ENCODE measurements at regions not wholly inside any gene's neighbourhood (a gene's known extent, or its start where the extent isn't known, plus 50 kb on each side); places are given as distances from the start of the nearest gene placed in this dataset.

- intact Hi-C loops (cut with DNase I), result loop anchor here (5.0 kb wide), 2 partner anchors 36 to 134 kb away; no protein-coding TSS in a partner anchor
- Histone ChIP-seq H3K9me3 (ENCODE audit: control insufficient read depth, low read length) (no peaks in the 10 kb centered on the region), H3K4me1 (ENCODE audit: control insufficient read depth in 1 of 2, insufficient read depth in 2 of 2, low read length in 2 of 2) (peaks cover 3% of the 10 kb centered on the region in 2 donors), H3K36me3 (ENCODE audit: control insufficient read depth in 1 of 2, insufficient read depth in 2 of 2, low read length in 1 of 2) (no peaks in the 10 kb centered on the region), H3K27me3 (ENCODE audit: control insufficient read depth in 1 of 2, insufficient read depth in 2 of 2, low read length in 1 of 2) (no peaks in the 10 kb centered on the region), H3K4me3 (ENCODE audit: low read length in 2 of 2) (no peak overlapping the region), H3K27ac (ENCODE audit: low read depth in 1 of 2, low read length in 2 of 2) (peak overlapping the region in 1 of 2 donors; percentile 54)
- DNase-seq (no peak), ATAC-seq (ENCODE audit: low FRiP score) (no peak)
- 60 to 74% methylated on average over 1 of the region's 1 CpG for WGBS, 2 donors
Observed at GRCh38 chr3:152198665-152199064, 70.1 kb upstream of the MBNL1 start.

GRCh38 chr3:152199102-152199840 lies 69.5 kb upstream of the MBNL1 start:
- no peak for ATAC-seq (ENCODE audit: low FRiP score)
- Histone ChIP-seq H3K27me3 (ENCODE audit: control insufficient read depth in 1 of 2, insufficient read depth in 2 of 2, low read length in 1 of 2) (no peaks in the 10 kb centered on the region), H3K9me3 (ENCODE audit: control insufficient read depth, low read length) (no peaks in the 10 kb centered on the region), H3K4me1 (ENCODE audit: control insufficient read depth in 1 of 2, insufficient read depth in 2 of 2, low read length in 2 of 2) (peaks cover 3% of the 10 kb centered on the region in 2 donors), H3K36me3 (ENCODE audit: control insufficient read depth in 1 of 2, insufficient read depth in 2 of 2, low read length in 1 of 2) (no peaks in the 10 kb centered on the region), H3K27ac (ENCODE audit: low read depth in 1 of 2, low read length in 2 of 2) (peak overlapping the region; percentile 22 to 63), H3K4me3 (ENCODE audit: low read length in 2 of 2) (peak overlapping the region in 1 of 2 donors; percentile 26)
- intact Hi-C loops (cut with DNase I), result loop anchor here (5.0 kb wide), 2 partner anchors 37 to 133 kb away; no protein-coding TSS in a partner anchor
- no peak for DNase-seq
- WGBS, 2 donors, result 63 to 72% methylated on average over 3 of the region's 3 CpGs

DNA sequence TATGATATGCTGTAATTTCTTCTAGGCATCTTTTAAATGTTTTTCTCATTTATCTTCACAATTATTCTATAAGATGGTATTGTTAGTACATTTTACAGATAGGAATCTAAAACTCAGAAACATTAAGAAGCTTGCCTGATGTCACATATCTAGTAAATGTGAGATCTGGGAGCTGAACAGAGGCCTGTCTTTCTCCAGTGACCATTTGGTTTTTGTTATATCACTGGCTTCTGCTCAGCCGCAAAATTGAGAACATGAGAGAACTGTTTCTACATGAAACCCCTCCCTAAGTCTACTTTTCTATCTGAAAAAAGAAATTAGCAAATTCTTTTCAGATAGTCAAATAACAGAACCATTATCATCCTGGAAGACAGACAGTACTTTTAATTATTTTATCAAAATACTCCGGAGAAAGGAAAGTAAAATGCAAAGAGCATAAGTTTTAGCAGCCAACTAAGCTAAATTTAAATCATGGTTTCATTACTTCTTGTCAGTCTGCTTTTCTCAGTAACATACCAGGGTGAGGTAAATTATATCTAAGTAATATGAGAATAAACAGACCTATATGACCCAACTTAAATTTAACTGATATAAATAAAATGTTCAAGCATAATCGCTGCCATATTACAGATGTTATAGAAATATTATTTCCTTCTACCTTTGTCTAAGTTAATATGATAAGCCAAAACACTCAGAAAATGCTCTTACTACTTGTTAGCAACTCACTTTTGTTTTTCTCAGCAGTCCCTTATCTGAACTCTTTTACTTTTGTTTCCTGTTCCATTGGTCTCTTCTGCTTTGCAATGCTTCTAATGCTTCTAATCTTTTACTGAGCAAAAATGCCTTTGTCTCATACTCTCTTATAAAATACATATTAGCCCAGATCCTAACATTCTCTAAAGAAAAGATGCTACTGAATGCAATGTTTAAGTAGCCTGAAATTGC lies 68.0 kb upstream of the MBNL1 start:
- intact Hi-C loops (cut with DNase I), result loop anchor here (5.0 to 10.0 kb wide), 3 partner anchors 43 to 126 kb away; partner anchors contain the start of gene MBNL1 (in 1 of the 2)
- Histone ChIP-seq H3K4me3 (ENCODE audit: low read length in 2 of 2) (peak overlapping the region in 1 of 2 donors; percentile 59), H3K4me1 (ENCODE audit: control insufficient read depth in 1 of 2, insufficient read depth in 2 of 2, low read length in 2 of 2) (peaks cover 3% of the 10 kb centered on the region in 2 donors), H3K36me3 (ENCODE audit: control insufficient read depth in 1 of 2, insufficient read depth in 2 of 2, low read length in 1 of 2) (no peaks in the 10 kb centered on the region), H3K27ac (ENCODE audit: low read depth in 1 of 2, low read length in 2 of 2) (peak overlapping the region; percentile 44 to 83), H3K27me3 (ENCODE audit: control insufficient read depth in 1 of 2, insufficient read depth in 2 of 2, low read length in 1 of 2) (no peaks in the 10 kb centered on the region), H3K9me3 (ENCODE audit: control insufficient read depth, low read length) (no peaks in the 10 kb centered on the region)
- ATAC-seq (ENCODE audit: low FRiP score) (no peak), DNase-seq (no peak)
- 4 to 6% methylated on average over 3 of the region's 3 CpGs for WGBS, 2 donors

- no peak for ATAC-seq (ENCODE audit: low FRiP score)
- intact Hi-C loops (cut with DNase I), result loop anchor here (5.0 to 10.0 kb wide), 3 partner anchors 46 to 128 kb away; partner anchors contain the start of gene MBNL1 (in 1 of the 2)
Observed at GRCh38 chr3:152202976-152203626, 65.6 kb upstream of the MBNL1 start.

GRCh38 chr3:152203652-152204051 lies 65.1 kb upstream of the MBNL1 start:
- peak; percentile 51 for ATAC-seq (ENCODE audit: low FRiP score)
- no peak for DNase-seq
- Histone ChIP-seq H3K36me3 (ENCODE audit: control insufficient read depth in 1 of 2, insufficient read depth in 2 of 2, low read length in 1 of 2) (no peaks in the 10 kb centered on the region), H3K27me3 (ENCODE audit: control insufficient read depth in 1 of 2, insufficient read depth in 2 of 2, low read length in 1 of 2) (no peaks in the 10 kb centered on the region), H3K4me1 (ENCODE audit: control insufficient read depth in 1 of 2, insufficient read depth in 2 of 2, low read length in 2 of 2) (peaks cover 2 to 4% of the 10 kb centered on the region in 2 donors), H3K27ac (ENCODE audit: low read depth in 1 of 2, low read length in 2 of 2) (peak overlapping the region in 1 of 2 donors; percentile 96), H3K9me3 (ENCODE audit: control insufficient read depth, low read length) (no peaks in the 10 kb centered on the region), H3K4me3 (ENCODE audit: low read length in 2 of 2) (peak overlapping the region in 1 of 2 donors; percentile 18)
- 1 to 3% methylated on average over 1 of the region's 1 CpG for WGBS, 2 donors
- intact Hi-C loops (cut with DNase I), result loop anchor here (2.0 to 10.0 kb wide), 4 partner anchors 46 to 129 kb away; partner anchors contain the start of gene MBNL1 (in 1 of the 2)

More at GRCh38 chr3:152202976-152203626, 65.6 kb upstream of the MBNL1 start:
- Histone ChIP-seq H3K27me3 (ENCODE audit: control insufficient read depth in 1 of 2, insufficient read depth in 2 of 2, low read length in 1 of 2) (no peaks in the 10 kb centered on the region), H3K4me3 (ENCODE audit: low read length in 2 of 2) (peak overlapping the region in 1 of 2 donors; percentile 18), H3K4me1 (ENCODE audit: control insufficient read depth in 1 of 2, insufficient read depth in 2 of 2, low read length in 2 of 2) (peaks cover 3 to 4% of the 10 kb centered on the region in 2 donors), H3K27ac (ENCODE audit: low read depth in 1 of 2, low read length in 2 of 2) (peak overlapping the region; percentile 96), H3K36me3 (ENCODE audit: control insufficient read depth in 1 of 2, insufficient read depth in 2 of 2, low read length in 1 of 2) (no peaks in the 10 kb centered on the region), H3K9me3 (ENCODE audit: control insufficient read depth, low read length) (no peaks in the 10 kb centered on the region)
- DNase-seq, result no peak
- 0 to 4% methylated on average over 3 of the region's 3 CpGs for WGBS, 2 donors

GRCh38 chr3:152204218-152204617 lies 64.5 kb upstream of the MBNL1 start:
- no peaks in the 10 kb centered on the region for H3K9me3 ChIP-seq (ENCODE audit: control insufficient read depth, low read length)
- no peak for ATAC-seq (ENCODE audit: low FRiP score)
- peak overlapping the region in 1 of 2 donors; percentile 90 for H3K27ac ChIP-seq (ENCODE audit: low read depth in 1 of 2, low read length in 2 of 2)
- intact Hi-C loops (cut with DNase I), result loop anchor here (2.0 to 10.0 kb wide), 4 partner anchors 47 to 129 kb away; partner anchors contain the start of gene MBNL1 (in 1 of the 2)
- H3K4me1 ChIP-seq (ENCODE audit: control insufficient read depth in 1 of 2, insufficient read depth in 2 of 2, low read length in 2 of 2), result peaks cover 2 to 5% of the 10 kb centered on the region in 2 donors
- peaks cover 0 to 3% of the 10 kb centered on the region in 2 donors for H3K36me3 ChIP-seq (ENCODE audit: control insufficient read depth in 1 of 2, insufficient read depth in 2 of 2, low read length in 1 of 2)
- no peaks in the 10 kb centered on the region for H3K27me3 ChIP-seq (ENCODE audit: control insufficient read depth in 1 of 2, insufficient read depth in 2 of 2, low read length in 1 of 2)
- no peak for DNase-seq
- H3K4me3 ChIP-seq (ENCODE audit: low read length in 2 of 2), result peak overlapping the region in 1 of 2 donors; percentile 59
- 2 to 4% methylated on average over 2 of the region's 2 CpGs for WGBS, 2 donors

DNA sequence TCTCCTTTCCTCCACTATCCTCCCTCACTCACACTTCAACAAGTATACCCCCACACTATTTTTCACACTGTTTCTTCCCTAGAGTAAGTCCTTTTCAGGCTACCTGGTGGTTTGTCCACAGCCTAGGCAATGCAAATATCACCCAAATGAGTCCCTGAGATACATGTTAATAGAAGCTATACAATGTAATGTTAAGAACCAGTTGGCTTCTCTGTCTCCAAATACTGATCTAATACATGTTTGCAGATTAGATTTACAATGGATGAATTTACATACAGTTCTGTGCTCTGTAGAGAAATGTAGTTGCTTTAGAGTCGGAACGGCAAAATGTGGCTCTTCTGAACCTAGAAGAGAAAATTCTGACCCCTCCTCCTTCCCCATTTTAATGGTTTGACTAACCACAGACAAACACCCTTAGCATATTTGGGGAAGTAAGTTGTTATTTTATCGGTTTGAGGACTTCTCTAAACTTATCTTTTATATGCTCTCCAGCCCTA lies 63.6 kb upstream of the MBNL1 start:
- WGBS, 2 donors, result 3 to 5% methylated on average over 3 of the region's 3 CpGs
- H3K36me3 ChIP-seq (ENCODE audit: control insufficient read depth in 1 of 2, insufficient read depth in 2 of 2, low read length in 1 of 2), result peaks cover 0 to 3% of the 10 kb centered on the region in 2 donors
- no peaks in the 10 kb centered on the region for H3K27me3 ChIP-seq (ENCODE audit: control insufficient read depth in 1 of 2, insufficient read depth in 2 of 2, low read length in 1 of 2)
- H3K9me3 ChIP-seq (ENCODE audit: control insufficient read depth, low read length), result no peaks in the 10 kb centered on the region
- H3K4me3 ChIP-seq (ENCODE audit: low read length in 2 of 2), result peak overlapping the region; percentile 80 to 93
- H3K4me1 ChIP-seq (ENCODE audit: control insufficient read depth in 1 of 2, insufficient read depth in 2 of 2, low read length in 2 of 2), result peaks cover 4 to 6% of the 10 kb centered on the region in 2 donors
- H3K27ac ChIP-seq (ENCODE audit: low read depth in 1 of 2, low read length in 2 of 2), result peak overlapping the region; percentile 96 to 99
- intact Hi-C loops (cut with DNase I), result loop anchor here in 1 of 2 donors (2.0 to 10.0 kb wide), 2 partner anchors 62 to 130 kb away; no protein-coding TSS in a partner anchor
- ATAC-seq (ENCODE audit: low FRiP score), result peak; percentile 25
- DNase-seq, result no peak

Measured in aorta (tissue), 5 donors.